ENCODE measurements at regions not wholly inside any gene's neighbourhood (a gene's known extent, or its start where the extent isn't known, plus 50 kb on each side); places are given as distances from the start of the nearest gene placed in this dataset.

- TF ChIP-seq CTCF (IDR thresholded peaks at IDR 0.05 in 2 of 3, conservative IDR thresholded peaks at IDR 0.05 in 1 of 3; ENCODE audit: borderline replicate concordance in 1 of 3, insufficient read depth in 1 of 3, low read depth in 2 of 3, low read length in 2 of 3) (no peak), JUND (IDR thresholded peaks at IDR 0.05) (no peak), EZH2phosphoT487 (IDR thresholded peaks at IDR 0.05; ENCODE audit: borderline replicate concordance) (no peak), ELF1 (IDR thresholded peaks at IDR 0.05; ENCODE audit: borderline replicate concordance, low read depth) (no peak), ZNF274 (IDR thresholded peaks at IDR 0.05; ENCODE audit: low read depth, low read length) (no peak), REST (IDR thresholded peaks at IDR 0.05; ENCODE audit: low read depth) (no peak), POLR2AphosphoS5 (IDR thresholded peaks at IDR 0.05; ENCODE audit: low read depth, low read length) (no peak), SP1 (IDR thresholded peaks at IDR 0.05; ENCODE audit: low read depth) (no peak), EZH2 (IDR thresholded peaks at IDR 0.05) (no peak), RAD21 (IDR thresholded peaks at IDR 0.05; ENCODE audit: low read depth) (no peak), POLR2A (IDR thresholded peaks at IDR 0.05; ENCODE audit: borderline replicate concordance, extremely low read depth, insufficient read depth, insufficient read length) (no peak), EGR1 (IDR thresholded peaks at IDR 0.05; ENCODE audit: low read depth) (no peak), MAX (IDR thresholded peaks at IDR 0.05) (no peak), ZFX (IDR thresholded peaks at IDR 0.05) (no peak)
Measured at GRCh38 chr17:36859706-36860105, 77.6 kb upstream of the LHX1 start.
